ENCODE measurements at regions not wholly inside any gene's neighbourhood (a gene's known extent, or its start where the extent isn't known, plus 50 kb on each side); places are given as distances from the start of the nearest gene placed in this dataset.

DNA sequence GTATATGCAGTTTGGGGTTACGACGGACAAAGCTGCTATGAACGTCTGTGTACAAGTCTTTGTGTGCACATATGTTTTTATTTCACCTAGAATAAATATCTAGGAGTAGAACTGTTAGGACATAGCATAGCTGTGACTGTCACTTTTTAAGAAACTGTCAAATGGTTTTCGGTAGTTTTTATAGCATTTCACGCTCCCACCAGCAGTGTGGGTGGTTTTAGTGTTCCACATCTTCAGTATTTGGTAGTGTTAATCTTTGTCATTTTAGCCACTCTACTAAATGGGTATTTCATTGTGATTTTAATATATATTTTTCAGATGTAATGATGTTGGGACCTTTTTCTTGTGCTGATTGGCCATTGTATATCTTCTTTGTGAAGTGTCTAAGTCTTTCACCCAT lies 109.1 kb upstream of the BCAT1 start:
- no peaks in the 10 kb centered on the region for H3K4me1 ChIP-seq (ENCODE audit: control insufficient read depth, insufficient read depth, low read length)
- no peak overlapping the region for H3K27ac ChIP-seq (ENCODE audit: extremely low read depth, low read depth, low read length)
- H3K9me3 ChIP-seq (ENCODE audit: control insufficient read depth, insufficient read depth, low read depth, low read length) = no peaks in the 10 kb centered on the region
- TF ChIP-seq GLI2 (tag by site-specific recombination; IDR thresholded peaks at IDR 0.05; ENCODE audit: borderline replicate concordance, low read depth) (no peak), ZNF600 (tag by site-specific recombination; IDR thresholded peaks at IDR 0.05) (no peak), BCL11B (tag by site-specific recombination; IDR thresholded peaks at IDR 0.05; ENCODE audit: low read depth) (no peak), ZNF423 (tag by site-specific recombination; IDR thresholded peaks at IDR 0.05) (no peak)
- TF ChIP-seq, protein P1, sequence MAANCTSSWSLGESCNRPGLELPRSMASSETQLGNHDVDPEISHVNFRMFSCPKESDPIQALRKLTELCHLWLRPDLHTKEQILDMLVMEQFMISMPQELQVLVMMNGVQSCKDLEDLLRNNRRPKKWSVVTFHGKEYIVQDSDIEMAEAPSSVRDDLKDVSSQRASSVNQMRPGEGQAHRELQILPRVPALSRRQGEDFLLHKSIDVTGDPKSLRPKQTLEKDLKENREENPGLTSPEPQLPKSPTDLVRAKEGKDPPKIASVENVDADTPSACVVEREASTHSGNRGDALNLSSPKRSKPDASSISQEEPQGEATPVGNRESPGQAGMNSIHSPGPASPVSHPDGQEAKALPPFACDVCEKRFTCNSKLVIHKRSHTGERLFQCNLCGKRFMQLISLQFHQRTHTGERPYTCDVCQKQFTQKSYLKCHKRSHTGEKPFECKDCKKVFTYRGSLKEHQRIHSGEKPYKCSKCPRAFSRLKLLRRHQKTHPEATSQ (tag by site-specific recombination; IDR thresholded peaks at IDR 0.05) = no peak
- no peaks in the 10 kb centered on the region for H3K36me3 ChIP-seq (ENCODE audit: control insufficient read depth in 2 of 2, insufficient read depth in 1 of 2, low read length in 2 of 2)
- ChIA-PET POLR2A (no interaction called here), CTCF (interaction anchor here (0.7 to 1.1 kb wide), 2 partner anchors 21 to 1462 kb away, joined by 3 to 4 read pairs; no protein-coding TSS in a partner anchor)
- no peak overlapping the region for H3K4me3 ChIP-seq (ENCODE audit: low read depth, low read length)

DNA sequence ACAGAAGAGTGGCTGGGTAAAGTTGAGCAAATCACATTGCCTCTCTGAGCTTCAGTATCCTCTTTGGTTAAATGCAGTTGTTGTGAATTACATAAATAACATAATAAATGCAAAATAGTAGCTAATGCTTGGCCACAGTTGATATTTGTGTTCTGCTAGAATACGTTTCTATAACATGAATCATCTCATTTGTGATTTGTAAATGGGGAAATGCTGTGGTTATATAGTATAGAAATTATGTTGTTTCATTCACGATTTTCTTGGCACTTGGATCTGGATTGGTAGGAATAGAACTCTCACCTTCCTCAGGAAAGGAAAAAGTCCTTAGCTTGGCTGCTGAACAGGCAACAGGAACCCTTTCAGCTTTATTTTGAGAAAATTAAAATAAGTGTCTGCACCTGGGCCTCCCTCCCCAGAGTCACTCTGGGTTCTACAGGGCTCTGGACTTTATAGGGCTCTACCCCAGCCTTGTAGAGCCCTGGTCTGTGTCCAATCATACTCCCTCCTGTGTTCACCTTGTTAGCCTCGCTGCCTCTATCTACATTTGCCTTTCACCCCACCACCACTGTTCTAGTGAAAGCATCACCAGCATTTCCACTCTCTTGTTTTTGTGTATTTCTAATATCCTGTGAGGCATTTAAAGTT lies 107.7 kb upstream of the BCAT1 start:
- TF ChIP-seq ZNF654 (tag by site-specific recombination; IDR thresholded peaks at IDR 0.05; ENCODE audit: low read depth) (no peak), ZNF10 (tag by site-specific recombination; IDR thresholded peaks at IDR 0.05) (no peak), ZNF239 (tag by site-specific recombination; IDR thresholded peaks at IDR 0.05) (no peak), ZNF211 (tag by site-specific recombination; IDR thresholded peaks at IDR 0.05; ENCODE audit: low read depth) (no peak), GLI2 (tag by site-specific recombination; IDR thresholded peaks at IDR 0.05; ENCODE audit: borderline replicate concordance, low read depth) (no peak), YY1 (tag by site-specific recombination; IDR thresholded peaks at IDR 0.05) (no peak), ZNF19 (tag by site-specific recombination; IDR thresholded peaks at IDR 0.05; ENCODE audit: low read depth) (no peak)
- TF ChIP-seq, protein P2, sequence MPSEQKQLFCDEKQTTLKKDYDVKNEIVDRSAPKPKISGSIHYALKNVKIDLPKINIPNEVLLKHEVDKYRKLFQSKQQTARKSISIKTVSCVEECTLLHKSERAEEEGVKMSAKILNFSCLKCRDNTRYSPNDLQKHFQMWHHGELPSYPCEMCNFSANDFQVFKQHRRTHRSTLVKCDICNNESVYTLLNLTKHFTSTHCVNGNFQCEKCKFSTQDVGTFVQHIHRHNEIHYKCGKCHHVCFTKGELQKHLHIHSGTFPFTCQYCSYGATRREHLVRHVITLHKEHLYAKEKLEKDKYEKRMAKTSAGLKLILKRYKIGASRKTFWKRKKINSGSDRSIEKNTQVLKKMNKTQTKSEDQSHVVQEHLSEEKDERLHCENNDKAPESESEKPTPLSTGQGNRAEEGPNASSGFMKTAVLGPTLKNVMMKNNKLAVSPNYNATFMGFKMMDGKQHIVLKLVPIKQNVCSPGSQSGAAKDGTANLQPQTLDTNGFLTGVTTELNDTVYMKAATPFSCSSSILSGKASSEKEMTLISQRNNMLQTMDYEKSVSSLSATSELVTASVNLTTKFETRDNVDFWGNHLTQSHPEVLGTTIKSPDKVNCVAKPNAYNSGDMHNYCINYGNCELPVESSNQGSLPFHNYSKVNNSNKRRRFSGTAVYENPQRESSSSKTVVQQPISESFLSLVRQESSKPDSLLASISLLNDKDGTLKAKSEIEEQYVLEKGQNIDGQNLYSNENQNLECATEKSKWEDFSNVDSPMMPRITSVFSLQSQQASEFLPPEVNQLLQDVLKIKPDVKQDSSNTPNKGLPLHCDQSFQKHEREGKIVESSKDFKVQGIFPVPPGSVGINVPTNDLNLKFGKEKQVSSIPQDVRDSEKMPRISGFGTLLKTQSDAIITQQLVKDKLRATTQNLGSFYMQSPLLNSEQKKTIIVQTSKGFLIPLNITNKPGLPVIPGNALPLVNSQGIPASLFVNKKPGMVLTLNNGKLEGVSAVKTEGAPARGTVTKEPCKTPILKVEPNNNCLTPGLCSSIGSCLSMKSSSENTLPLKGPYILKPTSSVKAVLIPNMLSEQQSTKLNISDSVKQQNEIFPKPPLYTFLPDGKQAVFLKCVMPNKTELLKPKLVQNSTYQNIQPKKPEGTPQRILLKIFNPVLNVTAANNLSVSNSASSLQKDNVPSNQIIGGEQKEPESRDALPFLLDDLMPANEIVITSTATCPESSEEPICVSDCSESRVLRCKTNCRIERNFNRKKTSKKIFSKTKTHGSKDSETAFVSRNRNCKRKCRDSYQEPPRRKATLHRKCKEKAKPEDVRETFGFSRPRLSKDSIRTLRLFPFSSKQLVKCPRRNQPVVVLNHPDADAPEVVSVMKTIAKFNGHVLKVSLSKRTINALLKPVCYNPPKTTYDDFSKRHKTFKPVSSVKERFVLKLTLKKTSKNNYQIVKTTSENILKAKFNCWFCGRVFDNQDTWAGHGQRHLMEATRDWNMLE (tag by site-specific recombination; conservative IDR thresholded peaks at IDR 0.05; ENCODE audit: low read depth) = no peak
- TF ChIP-seq, protein P3, sequence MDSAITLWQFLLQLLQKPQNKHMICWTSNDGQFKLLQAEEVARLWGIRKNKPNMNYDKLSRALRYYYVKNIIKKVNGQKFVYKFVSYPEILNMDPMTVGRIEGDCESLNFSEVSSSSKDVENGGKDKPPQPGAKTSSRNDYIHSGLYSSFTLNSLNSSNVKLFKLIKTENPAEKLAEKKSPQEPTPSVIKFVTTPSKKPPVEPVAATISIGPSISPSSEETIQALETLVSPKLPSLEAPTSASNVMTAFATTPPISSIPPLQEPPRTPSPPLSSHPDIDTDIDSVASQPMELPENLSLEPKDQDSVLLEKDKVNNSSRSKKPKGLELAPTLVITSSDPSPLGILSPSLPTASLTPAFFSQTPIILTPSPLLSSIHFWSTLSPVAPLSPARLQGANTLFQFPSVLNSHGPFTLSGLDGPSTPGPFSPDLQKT (IDR thresholded peaks at IDR 0.05; ENCODE audit: borderline replicate concordance, low read depth, low read length) = no peak

DNA sequence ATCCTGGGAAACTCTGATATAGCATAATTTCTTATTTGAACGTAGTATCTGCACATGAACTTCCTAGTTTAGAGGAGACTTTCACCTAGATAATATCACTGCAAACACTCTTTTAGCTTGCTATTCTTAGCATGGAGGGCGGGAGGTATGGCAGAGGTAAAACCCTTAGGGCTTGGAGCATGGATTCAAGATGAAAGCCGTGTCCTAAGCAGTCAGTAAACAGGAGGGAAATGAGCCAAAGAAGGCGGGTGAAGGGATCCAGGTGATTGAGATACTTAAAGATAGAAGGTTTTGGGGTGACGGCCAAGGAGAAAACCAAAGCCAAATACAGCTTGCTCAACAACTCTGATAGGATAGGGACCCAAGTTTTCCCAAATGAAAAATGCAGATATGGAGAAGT lies 107.1 kb upstream of the BCAT1 start:
- Histone ChIP-seq H3K36me3 (ENCODE audit: control insufficient read depth in 2 of 2, insufficient read depth in 1 of 2, low read length in 2 of 2) (no peaks in the 10 kb centered on the region), H3K9me3 (ENCODE audit: control insufficient read depth, insufficient read depth, low read depth, low read length) (no peaks in the 10 kb centered on the region), H3K27ac (ENCODE audit: extremely low read depth, low read depth, low read length) (no peak overlapping the region), H3K4me1 (ENCODE audit: control insufficient read depth, insufficient read depth, low read length) (no peaks in the 10 kb centered on the region), H3K4me3 (ENCODE audit: low read depth, low read length) (no peak overlapping the region)
- TF ChIP-seq ZNF768 (tag by site-specific recombination; IDR thresholded peaks at IDR 0.05) (no peak), ZNF16 (tag by site-specific recombination; IDR thresholded peaks at IDR 0.05; ENCODE audit: low read depth) (no peak), ZNF211 (tag by site-specific recombination; IDR thresholded peaks at IDR 0.05; ENCODE audit: low read depth) (no peak), ZBTB8A (tag by site-specific recombination; IDR thresholded peaks at IDR 0.05) (no peak), ZNF350 (tag by site-specific recombination; IDR thresholded peaks at IDR 0.05) (no peak), ZNF792 (tag by site-specific recombination; IDR thresholded peaks at IDR 0.05) (no peak)
- TF ChIP-seq, protein P4, sequence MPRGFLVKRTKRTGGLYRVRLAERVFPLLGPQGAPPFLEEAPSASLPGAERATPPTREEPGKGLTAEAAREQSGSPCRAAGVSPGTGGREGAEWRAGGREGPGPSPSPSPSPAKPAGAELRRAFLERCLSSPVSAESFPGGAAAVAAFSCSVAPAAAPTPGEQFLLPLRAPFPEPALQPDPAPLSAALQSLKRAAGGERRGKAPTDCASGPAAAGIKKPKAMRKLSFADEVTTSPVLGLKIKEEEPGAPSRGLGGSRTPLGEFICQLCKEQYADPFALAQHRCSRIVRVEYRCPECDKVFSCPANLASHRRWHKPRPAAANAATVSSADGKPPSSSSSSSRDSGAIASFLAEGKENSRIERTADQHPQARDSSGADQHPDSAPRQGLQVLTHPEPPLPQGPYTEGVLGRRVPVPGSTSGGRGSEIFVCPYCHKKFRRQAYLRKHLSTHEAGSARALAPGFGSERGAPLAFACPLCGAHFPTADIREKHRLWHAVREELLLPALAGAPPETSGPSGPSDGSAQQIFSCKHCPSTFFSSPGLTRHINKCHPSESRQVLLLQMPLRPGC (tag by site-specific recombination; IDR thresholded peaks at IDR 0.05) = no peak
- ChIA-PET POLR2A (no interaction called here), CTCF (no interaction called here)

More for the DNA sequence above, 107.7 kb upstream of the BCAT1 start:
- no peak overlapping the region for H3K4me3 ChIP-seq (ENCODE audit: low read depth, low read length)
- no peak overlapping the region for H3K27ac ChIP-seq (ENCODE audit: extremely low read depth, low read depth, low read length)
- CTCF ChIA-PET = no interaction called here
- H3K9me3 ChIP-seq (ENCODE audit: control insufficient read depth, insufficient read depth, low read depth, low read length) = no peaks in the 10 kb centered on the region
- POLR2A ChIA-PET = no interaction called here
- H3K36me3 ChIP-seq (ENCODE audit: control insufficient read depth in 2 of 2, insufficient read depth in 1 of 2, low read length in 2 of 2) = no peaks in the 10 kb centered on the region
- no peaks in the 10 kb centered on the region for H3K4me1 ChIP-seq (ENCODE audit: control insufficient read depth, insufficient read depth, low read length)

All from HEK293 (cell line).